HFF-Myc (cell line): ENCODE measurements at regions not wholly inside any gene's neighbourhood (a gene's known extent, or its start where the extent isn't known, plus 50 kb on each side); places are given as distances from the start of the nearest gene placed in this dataset.

Experiments used
- DNase-seq: peaks from one replicate; pipeline ENCODE4 v3.0.0-alpha.2; 2011; ENCODE audit warnings: low read depth; ENCODE audit errors: extremely low read depth
- H3K4me3 ChIP-seq: replicated peaks from 2 replicates; pipeline ENCODE4 v1.5.1; 2011; ENCODE audit warnings: low read depth, mild to moderate bottlenecking, control low read depth, low read length
- TF ChIP-seq, protein P1 (sequence below): IDR thresholded peaks from 2 replicates; pipeline ENCODE4 v1.5.1; 2012; ENCODE audit warnings: mild to moderate bottlenecking, low read depth, low read length, control low read depth; ENCODE audit errors: missing control alignments

DNA sequence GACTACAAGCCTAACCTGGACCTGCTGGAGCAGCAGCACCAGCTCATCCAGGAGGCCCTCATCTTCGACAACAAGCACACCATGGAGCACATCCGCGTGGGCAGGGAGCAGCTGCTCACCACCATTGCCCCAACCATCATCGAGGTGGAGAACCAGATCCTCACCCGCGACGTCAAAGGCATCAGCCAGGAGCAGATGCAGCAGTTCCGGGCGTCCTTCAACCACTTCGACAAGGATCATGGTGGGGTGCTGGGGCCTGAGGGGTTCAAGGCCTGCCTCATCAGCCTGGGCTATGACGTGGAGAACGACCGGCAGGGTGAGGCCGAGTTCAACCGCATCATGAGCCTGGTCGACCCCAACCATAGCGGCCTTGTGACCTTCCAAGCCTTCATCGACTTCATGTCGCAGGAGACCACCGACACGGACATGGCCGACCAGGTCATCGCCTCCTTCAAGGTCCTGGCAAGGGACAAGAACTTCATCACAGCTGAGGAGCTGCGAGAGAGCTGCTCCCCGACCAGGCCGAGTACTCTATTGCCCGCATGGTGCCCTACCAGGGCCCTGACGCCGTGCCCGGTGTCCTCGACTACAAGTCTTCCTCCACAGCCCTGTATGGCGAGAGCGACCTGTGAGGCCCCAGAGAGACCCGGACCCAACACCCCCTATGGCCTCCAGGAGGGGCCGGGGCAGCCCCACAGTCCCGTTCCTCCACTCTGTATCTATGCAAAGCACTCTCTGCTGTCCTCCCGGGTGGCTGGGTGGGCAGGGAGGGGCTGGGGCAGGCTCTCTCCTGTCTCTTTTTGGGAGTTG is 486.2 kb downstream of the TRAM1L1 start:
- H3K4me3 ChIP-seq, result no peak overlapping the region
- TF ChIP-seq, protein P1, sequence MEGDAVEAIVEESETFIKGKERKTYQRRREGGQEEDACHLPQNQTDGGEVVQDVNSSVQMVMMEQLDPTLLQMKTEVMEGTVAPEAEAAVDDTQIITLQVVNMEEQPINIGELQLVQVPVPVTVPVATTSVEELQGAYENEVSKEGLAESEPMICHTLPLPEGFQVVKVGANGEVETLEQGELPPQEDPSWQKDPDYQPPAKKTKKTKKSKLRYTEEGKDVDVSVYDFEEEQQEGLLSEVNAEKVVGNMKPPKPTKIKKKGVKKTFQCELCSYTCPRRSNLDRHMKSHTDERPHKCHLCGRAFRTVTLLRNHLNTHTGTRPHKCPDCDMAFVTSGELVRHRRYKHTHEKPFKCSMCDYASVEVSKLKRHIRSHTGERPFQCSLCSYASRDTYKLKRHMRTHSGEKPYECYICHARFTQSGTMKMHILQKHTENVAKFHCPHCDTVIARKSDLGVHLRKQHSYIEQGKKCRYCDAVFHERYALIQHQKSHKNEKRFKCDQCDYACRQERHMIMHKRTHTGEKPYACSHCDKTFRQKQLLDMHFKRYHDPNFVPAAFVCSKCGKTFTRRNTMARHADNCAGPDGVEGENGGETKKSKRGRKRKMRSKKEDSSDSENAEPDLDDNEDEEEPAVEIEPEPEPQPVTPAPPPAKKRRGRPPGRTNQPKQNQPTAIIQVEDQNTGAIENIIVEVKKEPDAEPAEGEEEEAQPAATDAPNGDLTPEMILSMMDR, result no peak
- DNase-seq, result no peak

DNA sequence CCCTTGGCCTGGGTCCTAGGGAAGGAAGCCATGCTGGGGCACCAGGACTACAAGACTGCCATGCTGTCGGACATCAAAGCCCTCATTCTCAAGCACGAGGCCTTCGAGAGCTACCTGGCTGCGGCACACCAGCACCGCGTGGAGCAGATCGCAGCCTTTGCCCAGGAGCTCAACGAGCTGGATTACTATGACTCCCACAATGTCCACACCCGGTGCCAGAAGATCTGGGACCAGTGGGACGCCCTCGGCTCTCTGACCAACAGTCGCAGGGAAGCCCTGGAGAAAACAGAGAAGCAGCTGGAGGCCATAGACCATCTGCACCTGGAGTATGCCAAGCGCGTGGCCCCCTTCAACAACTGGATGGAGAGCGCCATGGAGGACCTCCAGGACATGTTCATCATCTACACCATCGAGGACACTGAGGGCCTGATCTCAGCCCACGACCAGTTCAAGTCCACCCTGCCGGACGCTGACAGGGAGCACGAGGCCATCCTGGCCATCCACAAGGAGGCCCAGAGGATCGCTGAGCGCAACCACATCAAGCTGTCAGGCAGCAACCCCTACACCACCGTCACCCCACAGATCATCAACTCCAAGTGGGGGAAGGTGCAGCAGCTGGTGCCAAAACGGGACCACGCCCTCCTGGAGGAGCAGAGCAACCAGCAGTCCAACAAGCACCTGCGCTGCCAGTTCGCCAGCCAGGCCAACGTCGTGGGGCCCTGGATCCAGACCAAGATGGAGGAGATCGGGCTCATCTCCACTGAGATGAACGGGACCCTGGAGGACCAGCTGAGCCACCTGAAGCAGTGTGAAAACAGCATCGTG is 487.0 kb downstream of the TRAM1L1 start:
- TF ChIP-seq, protein P1, result no peak
- H3K4me3 ChIP-seq, result no peak overlapping the region
- DNase-seq, result no peak

DNA sequence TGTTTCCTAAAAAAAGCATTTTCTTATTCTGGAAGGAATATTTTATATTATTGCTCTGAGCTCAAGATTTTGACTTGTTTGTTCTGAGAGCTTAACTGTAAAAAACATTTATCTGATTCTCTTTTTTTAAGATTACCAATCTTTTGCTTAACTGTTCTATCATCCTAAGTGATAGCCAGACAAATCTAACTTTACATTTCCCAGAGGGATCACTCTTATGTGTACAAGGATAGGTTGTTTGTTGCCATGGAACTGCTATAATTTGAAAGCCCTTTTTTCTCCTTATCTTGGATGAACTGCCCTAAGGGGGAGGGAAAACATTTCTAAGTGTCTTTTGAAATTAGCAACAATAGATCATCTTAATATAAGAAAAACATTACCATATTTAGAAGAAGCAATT is 494.7 kb downstream of the TRAM1L1 start:
- no peak for DNase-seq
- H3K4me3 ChIP-seq, result no peak overlapping the region
- TF ChIP-seq, protein P1, result no peak

DNA sequence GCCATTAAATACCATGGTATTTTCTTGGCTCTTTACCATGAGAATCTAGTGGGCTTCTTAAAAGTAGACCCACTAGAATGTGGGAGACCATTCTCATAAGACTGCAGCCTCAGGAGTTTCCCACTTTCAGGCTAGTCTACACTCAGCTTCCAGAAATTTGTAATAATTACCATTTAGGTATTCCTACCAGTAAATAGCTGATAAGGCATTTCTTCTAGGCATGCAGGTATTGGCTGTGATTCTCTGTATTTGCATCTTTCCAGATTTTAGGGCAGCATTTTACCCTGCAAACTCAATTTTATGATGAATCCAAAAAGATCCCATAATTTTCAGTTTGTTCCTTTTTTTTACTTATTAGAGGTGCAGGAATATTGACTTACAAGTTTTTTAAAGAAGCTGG is 496.6 kb downstream of the TRAM1L1 start:
- DNase-seq, result no peak

DNA sequence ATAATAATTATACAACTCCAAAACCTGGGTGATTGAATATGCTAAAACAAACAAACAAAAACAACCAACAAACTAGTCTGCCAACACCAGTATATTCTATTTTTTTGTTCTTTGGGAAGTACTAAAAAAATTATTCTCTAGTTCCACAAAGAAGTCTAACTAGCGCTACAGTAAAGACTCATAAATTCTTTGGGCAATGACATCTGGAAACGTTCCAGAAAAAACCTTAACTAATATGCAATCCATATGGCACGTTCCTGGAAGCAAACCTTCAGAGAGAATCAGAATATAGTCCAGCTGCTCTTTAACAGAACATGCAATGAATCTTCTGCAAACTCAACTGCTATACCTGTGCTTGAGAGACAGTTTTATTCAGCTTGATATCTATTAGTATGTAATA is 500.1 kb downstream of the TRAM1L1 start:
- no peak for DNase-seq
- H3K4me3 ChIP-seq, result no peak overlapping the region
- TF ChIP-seq, protein P1, result no peak

More for the DNA sequence above, 496.6 kb downstream of the TRAM1L1 start:
- TF ChIP-seq, protein P1, result no peak
- H3K4me3 ChIP-seq, result no peak overlapping the region

DNA sequence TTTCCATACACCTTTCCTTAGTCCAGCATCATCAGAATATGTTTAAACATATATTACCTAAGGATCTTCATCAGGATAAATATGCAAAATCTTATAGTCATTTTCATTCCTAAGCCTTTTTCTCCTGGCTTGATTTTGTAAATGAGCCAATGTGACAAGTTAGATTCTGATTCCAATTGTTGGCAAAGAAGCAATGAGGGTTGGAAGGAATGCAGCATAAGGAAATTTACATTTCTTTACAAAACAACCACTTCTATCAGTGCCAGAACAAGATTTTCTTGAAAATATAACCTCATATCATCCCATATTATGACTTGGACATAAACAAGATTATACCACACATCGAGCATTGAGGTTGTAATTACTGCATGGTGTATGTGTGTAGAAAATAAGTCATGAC is 508.1 kb downstream of the TRAM1L1 start:
- TF ChIP-seq, protein P1, result no peak
- DNase-seq, result no peak
- no peak overlapping the region for H3K4me3 ChIP-seq
